Thoracic aorta (tissue), 2 donors: ENCODE measurements at regions not wholly inside any gene's neighbourhood (a gene's known extent, or its start where the extent isn't known, plus 50 kb on each side); places are given as distances from the start of the nearest gene placed in this dataset.
A peak's percentile ranks its signal among the peaks of the same experiment; 100 is the strongest.
"Not testable (repeated sequence)": the region's sequence is repeated elsewhere in the genome, so short reads cannot be mapped to it uniquely, and the experiment has no call there.

Source experiments
- ATAC-seq: fragments of 150-250 bp; one replicate; pipeline ENCODE4 v1.8.0; 2017; ENCODE audit warnings: low read depth; ENCODE audit not compliant: insufficient number of reproducible peaks, low FRiP score
- DNase-seq: peaks from one replicate; pipeline ENCODE4 v3.0.0-alpha.2; 2020; ENCODE audit warnings: low spot score
- H3K27ac ChIP-seq, 2 donors: fragments of 200-600 bp; sonication (generic); 1 replicate in 1 of 2; 2 replicates in 1 of 2; pipeline ENCODE4 v1.5.1; 2016; ENCODE audit warnings: mild to moderate bottlenecking in 2 of 2, moderate library complexity in 2 of 2
- H3K27me3 ChIP-seq: fragments of 200-600 bp; sonication (generic); replicated peaks from 2 replicates; pipeline ENCODE4 v1.6.0; 2016; ENCODE audit warnings: mild to moderate bottlenecking; ENCODE audit not compliant: insufficient read depth
- H3K36me3 ChIP-seq: fragments of 200-600 bp; sonication (generic); one replicate; pipeline ENCODE4 v1.5.1; 2016
- H3K4me1 ChIP-seq, 2 donors: fragments of 200-600 bp; sonication (generic); 1 replicate in 1 of 2; 2 replicates in 1 of 2; pipeline versions ENCODE4 v1.5.1 to v1.6.0; 2016; ENCODE audit warnings: low read depth in 2 of 2, mild to moderate bottlenecking in 1 of 2; ENCODE audit not compliant: control insufficient read depth in 1 of 2
- H3K4me3 ChIP-seq: fragments of 200-600 bp; sonication (generic); 2 replicates; pipeline ENCODE4 v1.5.1; 2016; ENCODE audit warnings: mild to moderate bottlenecking
- H3K9me3 ChIP-seq: fragments of 200-600 bp; sonication (generic); 2 replicates; pipeline ENCODE4 v1.5.1; 2016
- TF ChIP-seq, protein P1 (sequence below): fragments of 200-600 bp; sonication (generic); IDR thresholded peaks from one replicate; pipeline ENCODE4 v1.5.1; 2019; ENCODE audit warnings: antibody characterized with exemption

- TF ChIP-seq, protein P1, sequence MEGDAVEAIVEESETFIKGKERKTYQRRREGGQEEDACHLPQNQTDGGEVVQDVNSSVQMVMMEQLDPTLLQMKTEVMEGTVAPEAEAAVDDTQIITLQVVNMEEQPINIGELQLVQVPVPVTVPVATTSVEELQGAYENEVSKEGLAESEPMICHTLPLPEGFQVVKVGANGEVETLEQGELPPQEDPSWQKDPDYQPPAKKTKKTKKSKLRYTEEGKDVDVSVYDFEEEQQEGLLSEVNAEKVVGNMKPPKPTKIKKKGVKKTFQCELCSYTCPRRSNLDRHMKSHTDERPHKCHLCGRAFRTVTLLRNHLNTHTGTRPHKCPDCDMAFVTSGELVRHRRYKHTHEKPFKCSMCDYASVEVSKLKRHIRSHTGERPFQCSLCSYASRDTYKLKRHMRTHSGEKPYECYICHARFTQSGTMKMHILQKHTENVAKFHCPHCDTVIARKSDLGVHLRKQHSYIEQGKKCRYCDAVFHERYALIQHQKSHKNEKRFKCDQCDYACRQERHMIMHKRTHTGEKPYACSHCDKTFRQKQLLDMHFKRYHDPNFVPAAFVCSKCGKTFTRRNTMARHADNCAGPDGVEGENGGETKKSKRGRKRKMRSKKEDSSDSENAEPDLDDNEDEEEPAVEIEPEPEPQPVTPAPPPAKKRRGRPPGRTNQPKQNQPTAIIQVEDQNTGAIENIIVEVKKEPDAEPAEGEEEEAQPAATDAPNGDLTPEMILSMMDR = no peak
- ATAC-seq (no peak), DNase-seq (no peak)
- H3K4me1 ChIP-seq = no peaks in the 10 kb centered on the region
- no peak overlapping the region for H3K4me3 ChIP-seq
- H3K27me3 ChIP-seq = no peaks in the 10 kb centered on the region
- no peaks in the 10 kb centered on the region for H3K36me3 ChIP-seq
- no peaks in the 10 kb centered on the region for H3K9me3 ChIP-seq
- H3K27ac ChIP-seq = no peak overlapping the region
Measured at GRCh38 chr3:110324171-110324705, 747.4 kb upstream of the NECTIN3 start.

DNA sequence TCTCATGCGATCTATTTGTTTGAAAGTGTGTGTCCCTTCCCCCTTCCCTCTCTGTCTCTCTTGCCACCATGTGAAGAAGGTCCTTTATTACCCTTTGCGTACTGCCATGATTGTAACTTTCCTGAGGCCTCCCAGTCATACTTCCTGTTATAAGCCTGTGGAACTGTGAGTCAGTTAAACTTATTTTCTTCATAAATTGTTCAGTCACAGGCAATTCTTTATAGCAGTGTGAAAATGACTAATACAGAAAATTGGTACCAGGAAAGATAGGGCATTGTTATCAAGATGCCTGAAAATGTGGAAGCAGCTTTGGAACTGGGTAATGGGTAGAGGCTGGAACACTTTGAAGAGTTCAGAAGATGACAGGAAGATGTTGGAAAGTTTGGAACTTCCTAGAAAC is 743.7 kb upstream of the NECTIN3 start:
- Histone ChIP-seq H3K27me3 (no peaks in the 10 kb centered on the region), H3K36me3 (no peaks in the 10 kb centered on the region), H3K4me3 (no peak overlapping the region), H3K9me3 (no peaks in the 10 kb centered on the region), H3K4me1 (no peaks in the 10 kb centered on the region), H3K27ac (no peak overlapping the region)
- TF ChIP-seq, protein P1 = no peak
- ATAC-seq = no peak
- no peak for DNase-seq

GRCh38 chr3:110331562-110331961 is 740.1 kb upstream of the NECTIN3 start:
- not testable (repeated sequence) for DNase-seq, H3K4me1 ChIP-seq, H3K27me3 ChIP-seq, H3K27ac ChIP-seq, H3K9me3 ChIP-seq, H3K36me3 ChIP-seq, ATAC-seq, H3K4me3 ChIP-seq

DNA sequence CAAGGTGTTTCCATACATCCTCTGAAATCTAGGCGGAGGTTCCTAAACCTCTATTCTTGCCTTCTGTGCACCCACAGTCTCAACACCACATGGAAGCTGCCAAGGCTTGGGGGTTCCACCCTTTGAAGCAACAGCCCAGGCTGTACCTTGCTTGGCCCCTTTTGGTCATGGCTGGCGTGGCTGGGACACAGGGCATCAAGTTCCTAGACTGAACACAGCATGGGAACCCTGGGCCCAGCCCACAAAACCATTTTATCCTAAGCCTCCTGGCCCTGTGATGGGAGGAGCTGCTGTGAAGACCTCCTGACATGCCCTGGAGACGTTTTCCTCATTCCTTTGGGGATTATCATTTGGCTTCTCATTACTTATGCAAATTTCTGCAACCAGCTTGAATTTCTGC is 739.0 kb upstream of the NECTIN3 start:
- ATAC-seq (no peak), DNase-seq (no peak)
- TF ChIP-seq, protein P1 = no peak
- Histone ChIP-seq H3K27me3 (no peaks in the 10 kb centered on the region), H3K4me3 (no peak overlapping the region), H3K9me3 (no peaks in the 10 kb centered on the region), H3K4me1 (no peaks in the 10 kb centered on the region), H3K36me3 (no peaks in the 10 kb centered on the region), H3K27ac (no peak overlapping the region)

GRCh38 chr3:110341047-110341446 is 730.6 kb upstream of the NECTIN3 start:
- Histone ChIP-seq H3K9me3 (no peaks in the 10 kb centered on the region), H3K4me3 (no peak overlapping the region), H3K27me3 (no peaks in the 10 kb centered on the region), H3K27ac (no peak overlapping the region), H3K4me1 (peaks cover 0 to 10% of the 10 kb centered on the region in 2 donors), H3K36me3 (no peaks in the 10 kb centered on the region)
- DNase-seq = no peak
- ATAC-seq = no peak
- TF ChIP-seq, protein P1 = no peak

- TF ChIP-seq, protein P1 = no peak
- Histone ChIP-seq H3K9me3 (no peaks in the 10 kb centered on the region), H3K27me3 (no peaks in the 10 kb centered on the region), H3K36me3 (no peaks in the 10 kb centered on the region), H3K4me3 (no peak overlapping the region), H3K27ac (no peak overlapping the region), H3K4me1 (peaks cover 0 to 10% of the 10 kb centered on the region in 2 donors)
- ATAC-seq (peak; percentile 69), DNase-seq (no peak)
Measured at GRCh38 chr3:110343376-110343775, 728.2 kb upstream of the NECTIN3 start.
